NT2/D1 (cell line): ENCODE measurements at regions not wholly inside any gene's neighbourhood (a gene's known extent, or its start where the extent isn't known, plus 50 kb on each side); places are given as distances from the start of the nearest gene placed in this dataset.
"Not testable (repeated sequence)": the region's sequence is repeated elsewhere in the genome, so short reads cannot be mapped to it uniquely, and the experiment has no call there.

Experiments used
- DNase-seq: peaks from one replicate; pipeline ENCODE4 v3.0.0-alpha.2; 2011; ENCODE audit warnings: low read depth, low spot score
- H3K27me3 ChIP-seq: 2 replicates; pipeline ENCODE4 v1.6.0; 2011; ENCODE audit warnings: mild to moderate bottlenecking; ENCODE audit not compliant: insufficient read length, insufficient read depth
- H3K36me3 ChIP-seq: 2 replicates; pipeline ENCODE4 v1.6.1; 2011; ENCODE audit warnings: mild to moderate bottlenecking, low read length, mixed read lengths; ENCODE audit not compliant: insufficient read depth, insufficient read length
- H3K4me1 ChIP-seq: 2 replicates; pipeline ENCODE4 v1.5.1; 2011; ENCODE audit not compliant: insufficient read depth, insufficient read length
- H3K4me3 ChIP-seq: 2 replicates; pipeline ENCODE4 v1.5.1; 2011; ENCODE audit warnings: low read depth; ENCODE audit not compliant: insufficient read length
- H3K9ac ChIP-seq: 2 replicates; pipeline ENCODE4 v1.6.0; 2011; ENCODE audit warnings: low read depth; ENCODE audit not compliant: insufficient read length
- H3K9me3 ChIP-seq: 2 replicates; pipeline ENCODE4 v1.5.1; 2011; ENCODE audit warnings: mild to moderate bottlenecking, low read length; ENCODE audit not compliant: insufficient read depth
- SUZ12 ChIP-seq: IDR thresholded peaks from 2 replicates; pipeline ENCODE4 v1.6.1; 2011; ENCODE audit not compliant: insufficient read length, insufficient read depth; ENCODE audit errors: extremely low read depth
- YY1 ChIP-seq: IDR thresholded peaks from 2 replicates; pipeline ENCODE4 v1.6.1; 2011; ENCODE audit not compliant: insufficient read length, insufficient read depth
- ZNF274 ChIP-seq: IDR thresholded peaks from 2 replicates; pipeline ENCODE4 v1.6.1; 2011; ENCODE audit warnings: mild to moderate bottlenecking, low read depth, low read length

GRCh38 chr5:107753427-107753826 is 82.7 kb upstream of the EFNA5 start:
- TF ChIP-seq YY1 (no peak), ZNF274 (no peak), SUZ12 (no peak)
- Histone ChIP-seq H3K9me3 (peaks cover 7% of the 10 kb centered on the region; the same call in 1 of the 2 replicates), H3K27me3 (no peaks in the 10 kb centered on the region), H3K9ac (no peak overlapping the region), H3K4me3 (no peak overlapping the region), H3K36me3 (no peaks in the 10 kb centered on the region), H3K4me1 (no peaks in the 10 kb centered on the region)
- no peak for DNase-seq

- TF ChIP-seq YY1 (no peak), ZNF274 (no peak), SUZ12 (no peak)
- Histone ChIP-seq H3K27me3 (no peaks in the 10 kb centered on the region), H3K4me1 (no peaks in the 10 kb centered on the region), H3K9me3 (no peaks in the 10 kb centered on the region), H3K36me3 (no peaks in the 10 kb centered on the region), H3K9ac (no peak overlapping the region), H3K4me3 (no peak overlapping the region)
- DNase-seq: peak; percentile 44
Observed at GRCh38 chr5:107744418-107745330, 73.9 kb upstream of the EFNA5 start.

GRCh38 chr5:107743373-107744000 is 72.8 kb upstream of the EFNA5 start:
- Histone ChIP-seq H3K9ac (no peak overlapping the region), H3K36me3 (no peaks in the 10 kb centered on the region), H3K27me3 (no peaks in the 10 kb centered on the region), H3K4me1 (no peaks in the 10 kb centered on the region), H3K4me3 (no peak overlapping the region), H3K9me3 (no peaks in the 10 kb centered on the region)
- no peak for TF ChIP-seq ZNF274
- TF ChIP-seq SUZ12: no peak
- no peak for TF ChIP-seq YY1
- DNase-seq: no peak

- Histone ChIP-seq H3K4me3 (no peak overlapping the region), H3K27me3 (no peaks in the 10 kb centered on the region), H3K9ac (no peak overlapping the region), H3K36me3 (no peaks in the 10 kb centered on the region), H3K9me3 (no peaks in the 10 kb centered on the region), H3K4me1 (no peaks in the 10 kb centered on the region)
- DNase-seq: no peak
- TF ChIP-seq YY1 (no peak), SUZ12 (no peak), ZNF274 (no peak)
Observed at GRCh38 chr5:107739661-107740060, 68.9 kb upstream of the EFNA5 start.

GRCh38 chr5:107736638-107737037 is 65.9 kb upstream of the EFNA5 start:
- H3K4me1 ChIP-seq: no peaks in the 10 kb centered on the region
- no peaks in the 10 kb centered on the region for H3K27me3 ChIP-seq
- no peak for DNase-seq
- no peak overlapping the region for H3K4me3 ChIP-seq
- no peaks in the 10 kb centered on the region for H3K9me3 ChIP-seq
- TF ChIP-seq ZNF274: no peak
- no peak for TF ChIP-seq YY1
- TF ChIP-seq SUZ12: no peak
- H3K9ac ChIP-seq: no peak overlapping the region
- H3K36me3 ChIP-seq: no peaks in the 10 kb centered on the region

GRCh38 chr5:107736089-107736488 is 65.4 kb upstream of the EFNA5 start:
- H3K27me3 ChIP-seq, H3K4me1 ChIP-seq, DNase-seq, H3K9ac ChIP-seq, H3K4me3 ChIP-seq, H3K36me3 ChIP-seq, H3K9me3 ChIP-seq: not testable (repeated sequence)

GRCh38 chr5:107735558-107735957 is 64.8 kb upstream of the EFNA5 start:
- H3K4me1 ChIP-seq: no peaks in the 10 kb centered on the region
- DNase-seq: no peak
- H3K36me3 ChIP-seq: no peaks in the 10 kb centered on the region
- H3K9me3 ChIP-seq: no peaks in the 10 kb centered on the region
- no peak overlapping the region for H3K9ac ChIP-seq
- no peak overlapping the region for H3K4me3 ChIP-seq
- no peaks in the 10 kb centered on the region for H3K27me3 ChIP-seq
- no peak for TF ChIP-seq YY1
- TF ChIP-seq SUZ12: no peak
- TF ChIP-seq ZNF274: no peak
